PC-9 (cell line): ENCODE measurements at regions not wholly inside any gene's neighbourhood (a gene's known extent, or its start where the extent isn't known, plus 50 kb on each side); places are given as distances from the start of the nearest gene placed in this dataset.

Experiments
- EZH2 ChIP-seq: fragments of 200-600 bp; sonication (generic); IDR thresholded peaks from 2 replicates; pipeline ENCODE4 v1.8.0; 2017; ENCODE audit warnings: antibody characterized with exemption, low read depth
- TF ChIP-seq, protein P1 (sequence below): fragments of 200-600 bp; sonication (generic); conservative IDR thresholded peaks from 2 replicates; pipeline ENCODE4 v1.6.1; 2017; ENCODE audit warnings: mixed run types, antibody characterized with exemption, mild to moderate bottlenecking, moderate library complexity

DNA sequence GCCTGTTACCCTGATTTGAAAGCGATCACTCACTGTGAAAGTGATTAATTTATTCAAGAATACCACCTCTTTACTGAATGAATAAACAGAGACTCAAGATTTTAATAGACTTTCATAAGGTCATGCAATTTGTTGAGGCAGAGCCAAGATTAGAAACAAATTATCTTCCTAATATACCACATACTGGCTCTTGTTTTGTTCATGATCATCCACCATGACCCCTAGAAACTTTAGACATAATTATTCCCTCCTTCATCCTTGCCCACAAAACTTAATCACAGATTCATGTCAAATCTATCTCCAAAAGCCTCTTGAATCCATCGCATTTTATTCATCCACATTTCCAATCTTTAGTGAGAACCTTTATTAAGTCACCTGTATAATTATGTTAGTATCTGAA lies 152.3 kb downstream of the ATXN7L3B start:
- TF ChIP-seq, protein P1, sequence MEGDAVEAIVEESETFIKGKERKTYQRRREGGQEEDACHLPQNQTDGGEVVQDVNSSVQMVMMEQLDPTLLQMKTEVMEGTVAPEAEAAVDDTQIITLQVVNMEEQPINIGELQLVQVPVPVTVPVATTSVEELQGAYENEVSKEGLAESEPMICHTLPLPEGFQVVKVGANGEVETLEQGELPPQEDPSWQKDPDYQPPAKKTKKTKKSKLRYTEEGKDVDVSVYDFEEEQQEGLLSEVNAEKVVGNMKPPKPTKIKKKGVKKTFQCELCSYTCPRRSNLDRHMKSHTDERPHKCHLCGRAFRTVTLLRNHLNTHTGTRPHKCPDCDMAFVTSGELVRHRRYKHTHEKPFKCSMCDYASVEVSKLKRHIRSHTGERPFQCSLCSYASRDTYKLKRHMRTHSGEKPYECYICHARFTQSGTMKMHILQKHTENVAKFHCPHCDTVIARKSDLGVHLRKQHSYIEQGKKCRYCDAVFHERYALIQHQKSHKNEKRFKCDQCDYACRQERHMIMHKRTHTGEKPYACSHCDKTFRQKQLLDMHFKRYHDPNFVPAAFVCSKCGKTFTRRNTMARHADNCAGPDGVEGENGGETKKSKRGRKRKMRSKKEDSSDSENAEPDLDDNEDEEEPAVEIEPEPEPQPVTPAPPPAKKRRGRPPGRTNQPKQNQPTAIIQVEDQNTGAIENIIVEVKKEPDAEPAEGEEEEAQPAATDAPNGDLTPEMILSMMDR = no peak
- TF ChIP-seq EZH2 = no peak
